GM21825 (cell line): ENCODE measurements at regions not wholly inside any gene's neighbourhood (a gene's known extent, or its start where the extent isn't known, plus 50 kb on each side); places are given as distances from the start of the nearest gene placed in this dataset.
"Not testable (repeated sequence)": the region's sequence is repeated elsewhere in the genome, so short reads cannot be mapped to it uniquely, and the experiment has no call there.

ENCODE experiments used
- ATAC-seq: cut with Tn5 transposase; IDR thresholded peaks from one replicate; pipeline ENCODE4 v1.9.1; 2021; ENCODE audit warnings: mild to moderate bottlenecking, moderate library complexity; ENCODE audit not compliant: unreplicated experiment

- not testable (repeated sequence) for ATAC-seq
Measured at GRCh38 chr5:110987573-110987972, 83.9 kb upstream of the TSLP start.

GRCh38 chr5:110996742-110997141 lies 74.8 kb upstream of the TSLP start:
- ATAC-seq, result no peak

GRCh38 chr5:111002036-111002435 lies 69.5 kb upstream of the TSLP start:
- ATAC-seq, result no peak

- no peak for ATAC-seq
Measured at GRCh38 chr5:111003623-111004022, 67.9 kb upstream of the TSLP start.

GRCh38 chr5:111004291-111004690 lies 67.2 kb upstream of the TSLP start:
- ATAC-seq, result no peak

- no peak for ATAC-seq
Measured at GRCh38 chr5:111010783-111011182, 60.7 kb upstream of the TSLP start.

- ATAC-seq, result no peak
Measured at GRCh38 chr5:111013011-111013410, 58.5 kb upstream of the TSLP start.

- ATAC-seq, result no peak
Measured at GRCh38 chr5:111016801-111017200, 54.7 kb upstream of the TSLP start.

- ATAC-seq, result no peak
Measured at GRCh38 chr5:111017731-111018130, 53.8 kb upstream of the TSLP start.
